HCT116 (cell line): ENCODE measurements at regions not wholly inside any gene's neighbourhood (a gene's known extent, or its start where the extent isn't known, plus 50 kb on each side); places are given as distances from the start of the nearest gene placed in this dataset.

ENCODE experiments used
- ATAC-seq: fragments of 200-7000 bp; cut with Tn5 transposase; 2 replicates; pipeline ENCODE4 v1.9.1; 2020; ENCODE audit warnings: mild to moderate bottlenecking, moderate library complexity
- BruUV-seq: library from RNA; stranded (reverse); fragments of 400-500 nt; replicated peaks from 2 replicates; lab custom pipeline; 2021; lab: Mats Ljungman, UMichigan
- CTCF ChIA-PET: fragments of 300-600 bp; sonication (Branson Sonifier 250); formaldehyde crosslinking; loops from one replicate; lab custom pipeline; 2021; ENCODE audit warnings: antibody characterized with exemption; lab: Charles Lee
- POLR2A ChIA-PET: fragments of 300-600, 350-600 bp; sonication (Branson Sonifier 250); formaldehyde crosslinking; loops from one replicate; lab custom pipeline; 2021; ENCODE audit warnings: antibody characterized with exemption; lab: Charles Lee
- RAD21 ChIA-PET, 2 experiments: fragments of 300-600 bp; sonication (Branson Sonifier 250); formaldehyde crosslinking; loops; one replicate each; lab custom pipeline; 2023; ENCODE audit warnings: low total read pairs in 2 of 2; ENCODE audit not compliant: uncharacterized antibody in 2 of 2, unreplicated experiment in 2 of 2, low non-redundant PET in 1 of 2; lab: Charles Lee
- DNase-seq: peaks from one replicate; pipeline ENCODE4 v3.0.0-alpha.2; 2010; ENCODE audit warnings: low read depth, low spot score
- H2AFZ ChIP-seq: fragments of 200-600 bp; shearing (Covaris generic), sonication (generic); 2 replicates; pipeline ENCODE4 v1.6.1; 2017; ENCODE audit warnings: low read depth, mixed run types, mixed read lengths, antibody characterized with exemption, low read length; ENCODE audit not compliant: poor library complexity, severe bottlenecking
- H3K27ac ChIP-seq: 2 replicates; pipeline ENCODE4 v1.5.1; 2012; ENCODE audit warnings: low read depth, low read length
- H3K27me3 ChIP-seq: fragments of 200-600 bp; sonication (generic); 2 replicates; pipeline ENCODE4 v1.6.1; 2016; ENCODE audit warnings: mixed run types, low read length, mixed read lengths; ENCODE audit not compliant: insufficient read depth
- H3K36me3 ChIP-seq, 2 experiments: fragments of 200-500 bp in 1 of 2; fragments of 200-600 bp in 1 of 2; sonication (Bioruptor generic) in 1 of 2; sonication (generic) in 1 of 2; 2 replicates each; pipeline versions ENCODE4 v1.5.1 to v1.6.1; 2014 to 2016; ENCODE audit warnings: low read length in 2 of 2, inconsistent platforms in 1 of 2, mixed read lengths in 1 of 2, mixed run types in 1 of 2; ENCODE audit not compliant: insufficient read depth in 2 of 2, control insufficient read depth in 1 of 2
- H3K4me1 ChIP-seq, 2 experiments: fragments of 200-600 bp in 1 of 2; sonication (generic) in 1 of 2; 2 replicates each; pipeline versions ENCODE4 v1.5.1 to v1.6.1; 2012 to 2017; ENCODE audit warnings: low read length in 2 of 2, inconsistent platforms in 1 of 2, mild to moderate bottlenecking in 1 of 2, mixed read lengths in 1 of 2, mixed run types in 1 of 2, moderate library complexity in 1 of 2; ENCODE audit not compliant: insufficient read depth in 2 of 2, control insufficient read depth in 1 of 2
- H3K4me2 ChIP-seq: fragments of 200-600 bp; sonication (generic); 2 replicates; pipeline ENCODE4 v1.6.1; 2017; ENCODE audit warnings: mixed run types, low read length, mixed read lengths
- H3K4me3 ChIP-seq, 2 experiments: fragments of 200-600 bp in 1 of 2; sonication (generic) in 1 of 2; replicated peaks in 1 of 2; 2 replicates each; pipeline ENCODE4 v1.5.1; 2011 to 2016; ENCODE audit warnings: low read length in 2 of 2, control low read depth in 1 of 2, low read depth in 1 of 2, mild to moderate bottlenecking in 1 of 2, mixed read lengths in 1 of 2, mixed run types in 1 of 2
- H3K79me2 ChIP-seq: fragments of 200-600 bp; sonication (generic); 2 replicates; pipeline ENCODE4 v1.6.1; 2017; ENCODE audit warnings: mild to moderate bottlenecking, mixed run types, low read length, moderate library complexity, mixed read lengths; ENCODE audit not compliant: insufficient read depth
- H3K9ac ChIP-seq: fragments of 200-600 bp; sonication (generic); 2 replicates; pipeline ENCODE4 v1.6.1; 2016; ENCODE audit warnings: low read length, mixed read lengths
- H3K9me2 ChIP-seq: fragments of 200-600 bp; sonication (generic), shearing (Covaris generic); 2 replicates; pipeline ENCODE4 v1.6.1; 2017; ENCODE audit warnings: mixed run types, mild to moderate bottlenecking, moderate library complexity; ENCODE audit not compliant: insufficient read depth
- H3K9me3 ChIP-seq, 2 experiments: fragments of 200-500 bp in 1 of 2; fragments of 200-600 bp in 1 of 2; sonication (Bioruptor generic) in 1 of 2; sonication (generic) in 1 of 2; 2 replicates each; pipeline ENCODE4 v1.6.1; 2014 to 2017; ENCODE audit warnings: low read length in 2 of 2, mixed read lengths in 2 of 2, inconsistent platforms in 1 of 2, low read depth in 1 of 2, mild to moderate bottlenecking in 1 of 2, mixed run types in 1 of 2, moderate library complexity in 1 of 2; ENCODE audit not compliant: control insufficient read depth in 1 of 2, insufficient read depth in 1 of 2
- H4K20me1 ChIP-seq: fragments of 200-600 bp; sonication (generic), shearing (Covaris generic); 2 replicates; pipeline ENCODE4 v1.6.1; 2017; ENCODE audit warnings: mixed run types, mild to moderate bottlenecking, moderate library complexity; ENCODE audit not compliant: insufficient read depth
- CEBPB ChIP-seq: IDR thresholded peaks from 2 replicates; pipeline ENCODE4 v1.6.1; 2012; ENCODE audit warnings: low read depth
- EGR1 ChIP-seq: IDR thresholded peaks from 2 replicates; pipeline ENCODE4 v1.6.1; 2012; ENCODE audit warnings: low read depth
- ELF1 ChIP-seq: IDR thresholded peaks from 2 replicates; pipeline ENCODE4 v1.6.1; 2012; ENCODE audit warnings: low read depth, borderline replicate concordance
- EZH2 ChIP-seq: fragments of 200-600 bp; sonication (generic); IDR thresholded peaks from 2 replicates; pipeline ENCODE4 v1.6.1; 2017; ENCODE audit warnings: antibody characterized with exemption, mixed run types
- EZH2phosphoT487 ChIP-seq: fragments of 200-600 bp; IDR thresholded peaks from 2 replicates; pipeline ENCODE4 v1.6.1; 2018; ENCODE audit warnings: antibody characterized with exemption, borderline replicate concordance
- JUND ChIP-seq: IDR thresholded peaks from 2 replicates; pipeline ENCODE4 v1.6.1; 2012
- POLR2A ChIP-seq: IDR thresholded peaks from 2 replicates; pipeline ENCODE4 v1.7.0; 2011; ENCODE audit warnings: borderline replicate concordance; ENCODE audit not compliant: insufficient read depth, insufficient read length; ENCODE audit errors: extremely low read depth
- POLR2AphosphoS5 ChIP-seq: IDR thresholded peaks from 2 replicates; pipeline ENCODE4 v1.6.1; 2011; ENCODE audit warnings: mild to moderate bottlenecking, low read depth, low read length, moderate library complexity
- RAD21 ChIP-seq: IDR thresholded peaks from 2 replicates; pipeline ENCODE4 v1.6.1; 2012; ENCODE audit warnings: low read depth, mild to moderate bottlenecking
- SIN3A ChIP-seq: IDR thresholded peaks from 2 replicates; pipeline ENCODE4 v1.6.1; 2012; ENCODE audit warnings: low read depth
- SP1 ChIP-seq: IDR thresholded peaks from 2 replicates; pipeline ENCODE4 v1.6.1; 2012; ENCODE audit warnings: low read depth
- SRF ChIP-seq: IDR thresholded peaks from 2 replicates; pipeline ENCODE4 v1.6.1; 2012; ENCODE audit warnings: low read depth
- TCF7L2 ChIP-seq: IDR thresholded peaks from 2 replicates; pipeline ENCODE4 v1.7.0; 2011; ENCODE audit warnings: borderline replicate concordance, inconsistent platforms; ENCODE audit not compliant: insufficient read depth, insufficient read length; ENCODE audit errors: extremely low read depth
- YY1 ChIP-seq: IDR thresholded peaks from 2 replicates; pipeline ENCODE4 v1.6.1; 2011; ENCODE audit warnings: low read length, low read depth, moderate library complexity, mild to moderate bottlenecking; ENCODE audit not compliant: insufficient replicate concordance; ENCODE audit errors: extremely low read depth
- ZFX ChIP-seq: fragments of 450-650 bp; IDR thresholded peaks from 2 replicates; pipeline ENCODE4 v1.6.1; 2017
- ZNF274 ChIP-seq: fragments of 200-500 bp; sonication (Bioruptor generic); IDR thresholded peaks from 2 replicates; pipeline ENCODE4 v1.6.1; 2014; ENCODE audit warnings: mild to moderate bottlenecking, low read depth, low read length, inconsistent platforms
- intact Hi-C: fragments of 100-400 bp; cut with micrococcal nuclease; formaldehyde crosslinking; loops from 2 replicates; pipeline ENCODE4 v1.10.0; 2022
- TF ChIP-seq, protein P1 (sequence below): IDR thresholded peaks from 2 replicates; pipeline ENCODE4 v1.6.1; 2012
- TF ChIP-seq, protein P2 (sequence below): IDR thresholded peaks from 2 replicates; pipeline ENCODE4 v1.6.1; 2011; ENCODE audit warnings: mild to moderate bottlenecking, low read length, moderate library complexity; ENCODE audit not compliant: insufficient replicate concordance; ENCODE audit errors: extremely low read depth
- TF ChIP-seq, protein P3 (sequence below): IDR thresholded peaks from 2 replicates; pipeline ENCODE4 v1.6.1; 2012
- TF ChIP-seq, protein P4 (sequence below): IDR thresholded peaks from 2 replicates; pipeline ENCODE4 v1.6.1; 2012; ENCODE audit warnings: low read depth

DNA sequence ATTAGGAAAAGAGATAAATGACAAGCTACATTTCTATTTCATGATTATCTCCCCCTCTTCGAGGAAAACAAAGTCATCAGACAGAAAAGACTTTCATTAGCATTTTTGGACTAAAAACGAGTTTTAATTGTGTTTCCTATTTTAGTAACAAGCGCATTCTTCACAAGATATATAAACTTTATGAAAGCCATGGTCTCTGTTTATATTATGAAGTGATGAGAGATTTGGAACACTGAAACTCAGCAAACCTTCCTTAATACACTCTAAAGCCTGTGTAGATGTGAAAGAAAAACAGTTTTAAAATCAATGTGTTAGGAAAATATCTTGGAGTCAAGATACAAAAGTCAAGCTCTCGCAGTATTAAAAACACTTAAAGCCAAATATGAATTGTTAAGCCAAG lies 539.1 kb downstream of the LRFN5 start:
- H2AFZ ChIP-seq = no peak overlapping the region
- no peaks in the 10 kb centered on the region for H3K9me3 ChIP-seq
- no peak overlapping the region for H3K4me3 ChIP-seq
- BruUV-seq = no TSS peak
- no peak overlapping the region for H3K27ac ChIP-seq
- ChIA-PET POLR2A (no interaction called here), RAD21 (no interaction called here), CTCF (no interaction called here)
- ATAC-seq (no peak), DNase-seq (no peak)
- H3K4me1 ChIP-seq = peaks cover 0 to 3% of the 10 kb centered on the region in 2 experiments; a peak in 1 of 4 replicates
- H4K20me1 ChIP-seq = no peaks in the 10 kb centered on the region
- H3K27me3 ChIP-seq = no peaks in the 10 kb centered on the region
- no peaks in the 10 kb centered on the region for H3K79me2 ChIP-seq
- TF ChIP-seq EGR1 (no peak), SRF (no peak), ELF1 (no peak), TCF7L2 (no peak), EZH2phosphoT487 (no peak), POLR2A (no peak), ZNF274 (no peak), EZH2 (no peak), RAD21 (no peak), SIN3A (no peak), POLR2AphosphoS5 (no peak), SP1 (no peak), JUND (no peak), CEBPB (no peak), ZFX (no peak), YY1 (no peak)
- TF ChIP-seq, protein P1, sequence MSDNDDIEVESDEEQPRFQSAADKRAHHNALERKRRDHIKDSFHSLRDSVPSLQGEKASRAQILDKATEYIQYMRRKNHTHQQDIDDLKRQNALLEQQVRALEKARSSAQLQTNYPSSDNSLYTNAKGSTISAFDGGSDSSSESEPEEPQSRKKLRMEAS = no peak
- TF ChIP-seq, protein P2, sequence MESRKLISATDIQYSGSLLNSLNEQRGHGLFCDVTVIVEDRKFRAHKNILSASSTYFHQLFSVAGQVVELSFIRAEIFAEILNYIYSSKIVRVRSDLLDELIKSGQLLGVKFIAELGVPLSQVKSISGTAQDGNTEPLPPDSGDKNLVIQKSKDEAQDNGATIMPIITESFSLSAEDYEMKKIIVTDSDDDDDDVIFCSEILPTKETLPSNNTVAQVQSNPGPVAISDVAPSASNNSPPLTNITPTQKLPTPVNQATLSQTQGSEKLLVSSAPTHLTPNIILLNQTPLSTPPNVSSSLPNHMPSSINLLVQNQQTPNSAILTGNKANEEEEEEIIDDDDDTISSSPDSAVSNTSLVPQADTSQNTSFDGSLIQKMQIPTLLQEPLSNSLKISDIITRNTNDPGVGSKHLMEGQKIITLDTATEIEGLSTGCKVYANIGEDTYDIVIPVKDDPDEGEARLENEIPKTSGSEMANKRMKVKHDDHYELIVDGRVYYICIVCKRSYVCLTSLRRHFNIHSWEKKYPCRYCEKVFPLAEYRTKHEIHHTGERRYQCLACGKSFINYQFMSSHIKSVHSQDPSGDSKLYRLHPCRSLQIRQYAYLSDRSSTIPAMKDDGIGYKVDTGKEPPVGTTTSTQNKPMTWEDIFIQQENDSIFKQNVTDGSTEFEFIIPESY = no peak
- TF ChIP-seq, protein P3, sequence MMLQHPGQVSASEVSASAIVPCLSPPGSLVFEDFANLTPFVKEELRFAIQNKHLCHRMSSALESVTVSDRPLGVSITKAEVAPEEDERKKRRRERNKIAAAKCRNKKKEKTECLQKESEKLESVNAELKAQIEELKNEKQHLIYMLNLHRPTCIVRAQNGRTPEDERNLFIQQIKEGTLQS = no peak
- TF ChIP-seq, protein P4, sequence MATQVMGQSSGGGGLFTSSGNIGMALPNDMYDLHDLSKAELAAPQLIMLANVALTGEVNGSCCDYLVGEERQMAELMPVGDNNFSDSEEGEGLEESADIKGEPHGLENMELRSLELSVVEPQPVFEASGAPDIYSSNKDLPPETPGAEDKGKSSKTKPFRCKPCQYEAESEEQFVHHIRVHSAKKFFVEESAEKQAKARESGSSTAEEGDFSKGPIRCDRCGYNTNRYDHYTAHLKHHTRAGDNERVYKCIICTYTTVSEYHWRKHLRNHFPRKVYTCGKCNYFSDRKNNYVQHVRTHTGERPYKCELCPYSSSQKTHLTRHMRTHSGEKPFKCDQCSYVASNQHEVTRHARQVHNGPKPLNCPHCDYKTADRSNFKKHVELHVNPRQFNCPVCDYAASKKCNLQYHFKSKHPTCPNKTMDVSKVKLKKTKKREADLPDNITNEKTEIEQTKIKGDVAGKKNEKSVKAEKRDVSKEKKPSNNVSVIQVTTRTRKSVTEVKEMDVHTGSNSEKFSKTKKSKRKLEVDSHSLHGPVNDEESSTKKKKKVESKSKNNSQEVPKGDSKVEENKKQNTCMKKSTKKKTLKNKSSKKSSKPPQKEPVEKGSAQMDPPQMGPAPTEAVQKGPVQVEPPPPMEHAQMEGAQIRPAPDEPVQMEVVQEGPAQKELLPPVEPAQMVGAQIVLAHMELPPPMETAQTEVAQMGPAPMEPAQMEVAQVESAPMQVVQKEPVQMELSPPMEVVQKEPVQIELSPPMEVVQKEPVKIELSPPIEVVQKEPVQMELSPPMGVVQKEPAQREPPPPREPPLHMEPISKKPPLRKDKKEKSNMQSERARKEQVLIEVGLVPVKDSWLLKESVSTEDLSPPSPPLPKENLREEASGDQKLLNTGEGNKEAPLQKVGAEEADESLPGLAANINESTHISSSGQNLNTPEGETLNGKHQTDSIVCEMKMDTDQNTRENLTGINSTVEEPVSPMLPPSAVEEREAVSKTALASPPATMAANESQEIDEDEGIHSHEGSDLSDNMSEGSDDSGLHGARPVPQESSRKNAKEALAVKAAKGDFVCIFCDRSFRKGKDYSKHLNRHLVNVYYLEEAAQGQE = no peak
- H3K9me2 ChIP-seq = no peaks in the 10 kb centered on the region
- intact Hi-C loops = no loop called here
- H3K9ac ChIP-seq = no peak overlapping the region
- no peak overlapping the region for H3K4me2 ChIP-seq
- no peaks in the 10 kb centered on the region for H3K36me3 ChIP-seq
